ENCODE measurements at regions not wholly inside any gene's neighbourhood (a gene's known extent, or its start where the extent isn't known, plus 50 kb on each side); places are given as distances from the start of the nearest gene placed in this dataset.
A peak's percentile ranks its signal among the peaks of the same experiment; 100 is the strongest.
"Not testable (repeated sequence)": the region's sequence is repeated elsewhere in the genome, so short reads cannot be mapped to it uniquely, and the experiment has no call there.

DNA sequence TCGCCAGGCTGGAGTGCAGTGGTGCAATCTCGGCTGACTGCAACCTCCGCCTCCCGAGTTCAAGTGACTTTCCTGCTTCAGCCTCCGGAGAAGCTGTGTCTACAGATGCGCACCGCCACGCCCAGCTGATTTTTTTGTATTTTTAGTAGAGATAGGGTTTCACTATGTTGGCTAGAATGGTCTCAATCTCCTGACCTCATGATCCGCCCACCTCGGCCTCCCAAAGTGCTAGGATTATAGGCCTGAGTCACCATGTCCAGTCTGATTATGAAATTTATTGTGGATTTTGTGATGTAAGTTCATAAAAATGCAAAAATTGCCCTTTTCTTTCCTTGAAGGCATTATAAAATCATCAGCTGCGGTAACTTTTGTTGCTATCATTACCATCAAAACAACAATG, 1688.3 kb upstream of the ADGRL3 start:
- H3K27ac ChIP-seq (ENCODE audit: low read length); H3K9me3 ChIP-seq (ENCODE audit: control insufficient read depth, low read length); ATAC-seq; H3K27me3 ChIP-seq (ENCODE audit: control insufficient read depth, insufficient read depth); DNase-seq; H3K4me3 ChIP-seq (ENCODE audit: low read length); H3K4me1 ChIP-seq (ENCODE audit: control insufficient read depth, insufficient read depth, low read length); intact Hi-C loops (cut with DNase I): not testable (repeated sequence)
- 88% methylated on average over 11 of the region's 11 CpGs for WGBS

DNA sequence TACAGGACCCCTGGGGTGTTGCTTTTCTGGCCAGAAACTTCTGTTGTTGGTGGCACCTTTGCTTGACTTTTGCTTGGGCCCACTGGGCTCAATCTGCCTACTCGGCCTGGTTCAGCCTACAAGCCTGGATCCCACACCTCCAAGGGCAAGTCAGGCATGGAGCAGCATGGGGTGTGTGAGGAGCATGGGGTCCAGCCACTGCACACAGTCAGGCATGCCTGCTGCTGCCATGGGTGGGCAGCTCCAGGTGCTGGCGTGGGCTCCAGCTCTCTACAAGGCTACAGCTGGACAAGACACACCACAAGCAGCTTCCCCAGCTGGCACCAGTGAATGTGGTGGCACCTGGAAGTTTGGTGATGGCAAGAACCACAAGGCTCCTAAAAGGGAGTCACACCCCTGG, 1683.1 kb upstream of the ADGRL3 start:
- Histone ChIP-seq H3K9me3 (ENCODE audit: control insufficient read depth, low read length) (no peaks in the 10 kb centered on the region), H3K27me3 (ENCODE audit: control insufficient read depth, insufficient read depth) (no peaks in the 10 kb centered on the region), H3K4me3 (ENCODE audit: low read length) (no peak overlapping the region), H3K4me1 (ENCODE audit: control insufficient read depth, insufficient read depth, low read length) (no peaks in the 10 kb centered on the region), H3K27ac (ENCODE audit: low read length) (no peak overlapping the region)
- ATAC-seq: no peak
- DNase-seq: no peak
- intact Hi-C loops (cut with DNase I): no loop called here
- 75% methylated on average over 2 of the region's 2 CpGs for WGBS

DNA sequence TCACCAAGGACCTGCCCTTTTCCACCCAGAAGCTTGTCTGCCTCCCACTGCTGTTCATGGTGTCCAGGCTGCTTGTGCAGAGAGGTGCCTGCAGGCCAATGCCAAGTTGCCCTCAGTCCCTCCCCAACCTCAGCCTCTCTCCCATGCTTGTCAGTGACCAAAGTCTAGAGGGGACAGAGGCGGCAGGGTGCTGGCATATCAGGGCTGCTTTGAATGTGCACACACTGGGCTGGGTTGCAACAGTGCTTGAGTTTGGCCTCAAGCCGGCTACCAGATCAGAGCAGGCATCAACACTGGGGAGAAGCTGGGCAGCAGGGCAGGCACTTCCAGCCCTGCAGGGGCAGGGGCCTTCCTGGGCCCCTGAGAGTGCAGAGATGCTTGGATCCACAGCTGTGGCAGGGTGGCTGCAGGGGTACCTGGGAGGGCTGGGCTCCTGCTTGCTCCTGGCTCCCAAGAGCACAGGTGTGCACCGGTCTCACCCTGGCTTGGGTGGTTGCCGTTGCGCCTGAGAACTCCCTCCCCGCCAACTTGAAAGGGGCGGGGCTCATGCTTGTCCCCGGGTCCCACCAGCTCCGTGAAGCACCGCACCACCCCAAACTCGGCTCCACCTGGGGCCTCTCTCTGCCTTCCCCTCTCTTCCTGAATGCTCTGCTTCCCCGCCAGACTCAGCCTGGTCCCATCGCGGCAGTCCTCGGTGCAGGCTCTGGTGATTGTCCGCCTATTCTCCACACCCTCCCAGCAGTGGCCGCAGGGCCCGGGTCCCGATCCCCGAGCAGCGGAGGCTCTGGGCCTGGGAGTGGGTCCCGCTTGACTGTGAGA, 1681.9 kb upstream of the ADGRL3 start:
- ATAC-seq (no peak), DNase-seq (peak in 1 of 3 donors; percentile 37)
- Histone ChIP-seq H3K4me1 (ENCODE audit: control insufficient read depth, insufficient read depth, low read length) (no peaks in the 10 kb centered on the region), H3K27ac (ENCODE audit: low read length) (no peak overlapping the region), H3K9me3 (ENCODE audit: control insufficient read depth, low read length) (no peaks in the 10 kb centered on the region), H3K4me3 (ENCODE audit: low read length) (no peak overlapping the region), H3K27me3 (ENCODE audit: control insufficient read depth, insufficient read depth) (no peaks in the 10 kb centered on the region)
- WGBS: 65% methylated on average over 22 of the region's 22 CpGs
- intact Hi-C loops (cut with DNase I): no loop called here

DNA sequence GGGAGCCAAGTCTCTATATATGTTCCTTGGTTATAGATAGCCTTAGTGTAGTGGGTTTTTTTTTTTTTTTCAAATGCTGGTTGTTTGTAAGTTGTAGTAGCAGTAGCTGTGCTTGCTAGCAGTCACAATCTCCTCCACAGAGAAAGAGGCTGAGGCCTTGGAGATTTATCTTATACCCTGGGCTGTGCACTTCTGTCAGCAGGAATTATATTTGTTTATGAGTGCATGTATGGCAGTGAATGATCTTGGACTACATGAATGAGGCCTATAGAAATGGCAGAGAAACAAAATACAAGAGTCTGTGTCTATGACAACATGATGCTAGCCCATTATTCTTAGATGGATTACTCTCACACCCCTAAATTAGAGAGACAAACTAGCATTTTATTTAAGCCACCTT, 1674.2 kb upstream of the ADGRL3 start:
- intact Hi-C loops (cut with DNase I): no loop called here
- Histone ChIP-seq H3K4me1 (ENCODE audit: control insufficient read depth, insufficient read depth, low read length) (no peaks in the 10 kb centered on the region), H3K27me3 (ENCODE audit: control insufficient read depth, insufficient read depth) (no peaks in the 10 kb centered on the region), H3K27ac (ENCODE audit: low read length) (no peak overlapping the region), H3K9me3 (ENCODE audit: control insufficient read depth, low read length) (no peaks in the 10 kb centered on the region), H3K4me3 (ENCODE audit: low read length) (no peak overlapping the region)
- no peak for ATAC-seq
- DNase-seq: no peak

DNA sequence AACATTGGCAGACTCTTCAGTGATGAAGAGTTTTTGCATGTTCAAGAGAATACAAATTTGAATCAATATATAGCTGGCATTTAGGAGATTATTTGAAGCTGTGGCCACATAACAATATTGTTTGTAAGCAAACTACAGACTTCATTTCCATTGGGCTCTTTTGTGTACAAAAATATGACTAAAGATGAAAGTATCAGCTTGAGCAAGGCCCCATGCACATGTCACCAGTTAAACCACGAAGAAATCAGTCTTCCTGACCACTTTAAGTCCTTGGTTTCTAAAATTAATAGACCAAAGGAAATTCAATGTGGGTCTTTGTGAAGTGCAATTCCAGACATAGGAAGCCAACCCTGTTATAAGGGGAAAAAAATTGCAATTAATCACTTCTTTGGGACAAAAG, 1664.6 kb upstream of the ADGRL3 start:
- no peak overlapping the region for H3K27ac ChIP-seq (ENCODE audit: low read length)
- WGBS: 41% methylated on average over 1 of the region's 1 CpG
- H3K27me3 ChIP-seq (ENCODE audit: control insufficient read depth, insufficient read depth): no peaks in the 10 kb centered on the region
- no peaks in the 10 kb centered on the region for H3K4me1 ChIP-seq (ENCODE audit: control insufficient read depth, insufficient read depth, low read length)
- H3K4me3 ChIP-seq (ENCODE audit: low read length): no peak overlapping the region
- intact Hi-C loops (cut with DNase I): no loop called here
- no peaks in the 10 kb centered on the region for H3K9me3 ChIP-seq (ENCODE audit: control insufficient read depth, low read length)
- ATAC-seq: no peak
- DNase-seq: no peak

DNA sequence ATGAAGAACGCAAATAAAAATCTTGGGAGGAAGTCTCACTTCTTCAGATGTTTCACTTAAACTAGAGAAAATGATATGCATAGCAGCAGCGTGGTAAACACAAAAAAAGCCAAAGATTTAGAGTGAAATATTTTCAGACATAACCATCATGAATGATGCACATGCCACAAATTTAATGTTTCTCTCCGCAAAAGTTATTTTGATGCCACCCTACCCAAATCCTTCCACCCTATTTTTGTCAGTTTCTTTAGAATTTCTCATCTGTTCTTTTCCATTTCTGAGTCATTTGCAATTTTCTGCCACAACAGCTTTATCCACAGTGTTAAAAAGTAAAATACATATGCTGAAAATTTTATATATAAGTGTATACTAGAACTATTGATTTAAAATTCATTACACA, 1663.7 kb upstream of the ADGRL3 start:
- no peak overlapping the region for H3K4me3 ChIP-seq (ENCODE audit: low read length)
- intact Hi-C loops (cut with DNase I): no loop called here
- H3K4me1 ChIP-seq (ENCODE audit: control insufficient read depth, insufficient read depth, low read length): no peaks in the 10 kb centered on the region
- DNase-seq (no peak), ATAC-seq (no peak)
- H3K9me3 ChIP-seq (ENCODE audit: control insufficient read depth, low read length): no peaks in the 10 kb centered on the region
- H3K27ac ChIP-seq (ENCODE audit: low read length): no peak overlapping the region
- 75% methylated on average over 3 of the region's 3 CpGs for WGBS
- H3K27me3 ChIP-seq (ENCODE audit: control insufficient read depth, insufficient read depth): no peaks in the 10 kb centered on the region

DNA sequence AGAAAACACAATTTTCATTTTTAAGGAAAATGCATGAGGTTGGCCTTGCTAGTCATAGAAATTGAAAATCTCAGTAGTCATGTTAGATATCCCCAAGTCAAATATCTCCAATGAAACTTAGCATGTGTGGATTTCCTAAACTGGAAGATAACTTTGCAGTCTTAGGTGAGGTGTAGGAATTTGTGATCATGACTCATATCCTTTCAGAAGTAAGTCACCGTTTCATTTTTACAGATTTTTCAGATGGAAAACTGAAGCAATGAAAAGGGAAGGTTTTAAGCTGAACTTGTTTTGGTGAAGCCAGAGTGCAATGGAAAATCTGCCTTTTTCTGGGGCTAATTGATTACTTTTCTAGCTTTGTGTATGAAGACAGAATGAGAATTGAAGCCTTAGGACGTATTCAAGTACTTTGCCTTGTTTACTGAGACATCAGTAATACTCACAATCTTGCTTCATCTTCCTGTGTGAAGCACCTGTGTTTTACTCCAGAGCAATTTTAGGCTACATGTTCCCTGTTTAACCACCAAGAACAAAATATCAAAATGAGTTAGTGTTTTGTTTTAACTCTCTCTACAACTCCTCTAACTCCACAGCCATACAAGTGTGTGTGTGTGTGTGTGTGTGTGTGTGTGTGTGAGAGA, 1662.8 kb upstream of the ADGRL3 start:
- intact Hi-C loops (cut with DNase I): no loop called here

DNA sequence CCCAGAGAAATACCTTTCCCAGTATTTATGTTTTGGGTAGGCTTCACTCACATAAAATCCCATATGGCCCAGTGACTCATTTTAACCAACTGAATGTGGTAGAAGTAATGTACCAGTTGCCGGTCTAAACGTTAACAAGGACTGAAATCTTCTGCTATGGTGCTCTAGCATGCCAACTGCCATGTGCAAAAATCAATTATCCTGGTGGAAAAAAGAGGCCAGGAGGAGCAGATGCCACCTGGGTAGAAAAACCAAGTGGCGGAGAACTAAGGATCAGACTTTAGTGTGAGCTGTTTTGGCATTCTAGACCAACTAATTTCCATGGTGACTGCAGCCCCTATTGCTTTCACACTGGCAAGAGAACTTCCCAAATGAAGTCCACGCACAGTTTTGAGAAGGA, 1660.7 kb upstream of the ADGRL3 start:
- no peaks in the 10 kb centered on the region for H3K4me1 ChIP-seq (ENCODE audit: control insufficient read depth, insufficient read depth, low read length)
- 87% methylated on average over 4 of the region's 4 CpGs for WGBS
- ATAC-seq (no peak), DNase-seq (no peak)
- no peak overlapping the region for H3K4me3 ChIP-seq (ENCODE audit: low read length)
- intact Hi-C loops (cut with DNase I): no loop called here
- H3K9me3 ChIP-seq (ENCODE audit: control insufficient read depth, low read length): no peaks in the 10 kb centered on the region
- H3K27ac ChIP-seq (ENCODE audit: low read length): no peak overlapping the region
- H3K27me3 ChIP-seq (ENCODE audit: control insufficient read depth, insufficient read depth): no peaks in the 10 kb centered on the region

More for the DNA sequence above, 1662.8 kb upstream of the ADGRL3 start:
- Histone ChIP-seq H3K4me3 (ENCODE audit: low read length) (no peak overlapping the region), H3K27me3 (ENCODE audit: control insufficient read depth, insufficient read depth) (no peaks in the 10 kb centered on the region), H3K9me3 (ENCODE audit: control insufficient read depth, low read length) (no peaks in the 10 kb centered on the region), H3K4me1 (ENCODE audit: control insufficient read depth, insufficient read depth, low read length) (no peaks in the 10 kb centered on the region), H3K27ac (ENCODE audit: low read length) (no peak overlapping the region)
- 48% methylated on average over 2 of the region's 2 CpGs for WGBS
- no peak for ATAC-seq
- no peak for DNase-seq

DNA sequence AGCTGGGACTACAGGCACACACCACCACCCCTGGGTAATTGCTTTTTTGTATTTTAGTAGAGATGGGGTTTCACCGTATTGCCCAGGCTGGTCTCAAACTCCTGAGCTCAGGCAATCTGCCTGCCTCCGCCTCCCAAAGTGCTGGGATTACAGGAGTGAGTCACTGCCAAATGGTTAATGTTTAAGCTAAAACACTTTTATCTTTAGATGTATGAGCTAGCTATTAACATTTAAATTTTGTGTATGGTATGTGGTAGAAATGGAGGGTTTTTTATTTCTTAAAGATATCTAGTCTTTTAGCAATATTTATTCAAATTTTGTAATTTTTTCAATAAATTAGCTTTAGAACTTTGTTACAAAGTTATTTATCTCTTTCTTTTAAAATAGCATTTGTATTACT, 1659.8 kb upstream of the ADGRL3 start:
- 84% methylated on average over 2 of the region's 2 CpGs for WGBS
- intact Hi-C loops (cut with DNase I): no loop called here

DNA sequence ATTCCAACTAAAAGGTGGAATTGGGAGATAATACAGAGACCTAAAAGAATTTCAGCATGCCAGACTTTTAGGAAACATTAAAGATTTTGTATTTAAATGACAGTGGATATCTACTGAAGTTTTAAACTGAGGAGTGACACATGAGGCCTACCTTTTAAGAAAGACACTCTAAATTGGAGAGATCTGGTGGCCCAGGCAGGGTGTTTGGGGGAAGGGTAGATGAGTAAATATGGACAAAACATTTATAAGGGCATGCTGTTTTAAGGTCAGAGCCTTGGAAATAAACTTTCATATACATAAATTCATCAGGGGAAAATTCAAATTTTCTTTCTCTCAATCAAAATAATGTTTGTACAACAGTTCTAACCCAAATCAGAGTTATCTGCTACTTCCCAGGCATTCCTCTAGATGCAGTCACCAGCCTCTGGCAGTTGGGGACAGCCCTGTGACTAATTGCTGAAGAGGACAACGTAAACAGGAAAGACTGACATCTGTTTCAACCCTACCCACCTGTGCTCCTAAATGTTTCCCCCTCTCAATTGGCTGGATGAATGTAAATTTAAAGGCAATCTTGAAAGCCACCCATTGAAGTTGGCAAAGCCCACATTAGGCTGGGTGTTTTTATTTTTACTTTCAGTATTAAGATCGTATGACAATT, 1646.9 kb upstream of the ADGRL3 start:
- Histone ChIP-seq H3K27me3 (ENCODE audit: control insufficient read depth, insufficient read depth) (no peaks in the 10 kb centered on the region), H3K9me3 (ENCODE audit: control insufficient read depth, low read length) (no peaks in the 10 kb centered on the region), H3K4me1 (ENCODE audit: control insufficient read depth, insufficient read depth, low read length) (no peaks in the 10 kb centered on the region), H3K27ac (ENCODE audit: low read length) (no peak overlapping the region), H3K4me3 (ENCODE audit: low read length) (peak overlapping the region; percentile 31)
- intact Hi-C loops (cut with DNase I): no loop called here
- DNase-seq (no peak), ATAC-seq (no peak)
- 47% methylated on average over 2 of the region's 2 CpGs for WGBS

More for the DNA sequence above, 1659.8 kb upstream of the ADGRL3 start:
- Histone ChIP-seq H3K4me1 (ENCODE audit: control insufficient read depth, insufficient read depth, low read length) (no peaks in the 10 kb centered on the region), H3K4me3 (ENCODE audit: low read length) (no peak overlapping the region), H3K27ac (ENCODE audit: low read length) (no peak overlapping the region), H3K9me3 (ENCODE audit: control insufficient read depth, low read length) (no peaks in the 10 kb centered on the region), H3K27me3 (ENCODE audit: control insufficient read depth, insufficient read depth) (no peaks in the 10 kb centered on the region)
- DNase-seq: peak in 1 of 3 donors; percentile 4
- ATAC-seq: no peak

DNA sequence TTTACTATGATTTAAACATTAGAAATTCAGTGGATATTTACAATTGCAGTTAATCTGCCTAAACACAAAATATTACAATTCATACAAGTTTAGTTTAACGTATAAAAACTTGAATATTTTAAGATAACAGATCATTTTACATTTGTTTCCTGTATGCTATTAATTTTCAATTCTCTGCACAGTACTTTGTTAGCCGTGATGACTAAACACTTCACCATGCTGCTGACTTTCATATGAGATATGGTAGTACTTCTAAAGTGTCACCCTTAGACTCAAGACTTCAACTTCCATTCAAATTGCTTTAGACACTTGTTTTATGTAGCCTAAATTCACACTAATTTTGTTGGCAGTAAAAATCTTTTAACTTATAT, 1646.4 kb upstream of the ADGRL3 start:
- ATAC-seq (no peak), DNase-seq (no peak)
- H3K9me3 ChIP-seq (ENCODE audit: control insufficient read depth, low read length): no peaks in the 10 kb centered on the region
- 41% methylated on average over 2 of the region's 2 CpGs for WGBS
- H3K4me3 ChIP-seq (ENCODE audit: low read length): peak overlapping the region; percentile 31
- no peaks in the 10 kb centered on the region for H3K27me3 ChIP-seq (ENCODE audit: control insufficient read depth, insufficient read depth)
- no peaks in the 10 kb centered on the region for H3K4me1 ChIP-seq (ENCODE audit: control insufficient read depth, insufficient read depth, low read length)
- intact Hi-C loops (cut with DNase I): no loop called here
- no peak overlapping the region for H3K27ac ChIP-seq (ENCODE audit: low read length)
